SU-DHL-6 (cell line): ENCODE measurements at regions not wholly inside any gene's neighbourhood (a gene's known extent, or its start where the extent isn't known, plus 50 kb on each side); places are given as distances from the start of the nearest gene placed in this dataset.

ENCODE experiments used
- H2AFZ ChIP-seq: fragments of 200-600 bp; sonication (generic); 2 replicates; pipeline ENCODE4 v1.6.1; 2014; ENCODE audit warnings: low read depth, mild to moderate bottlenecking, moderate library complexity, mixed read lengths, antibody characterized with exemption, low read length; ENCODE audit not compliant: severe bottlenecking
- H3F3A ChIP-seq: fragments of 200-600 bp; shearing (Covaris generic); 2 replicates; pipeline ENCODE4 v1.6.0; 2016; ENCODE audit warnings: antibody characterized with exemption, mild to moderate bottlenecking; ENCODE audit not compliant: insufficient read depth
- H3K27ac ChIP-seq: fragments of 200-600 bp; sonication (generic); 2 replicates; pipeline ENCODE4 v1.5.1; 2016; ENCODE audit warnings: low read depth, mild to moderate bottlenecking, low read length, moderate library complexity, mixed read lengths
- H3K27me3 ChIP-seq: fragments of 200-600 bp; sonication (generic), shearing (Covaris generic); 2 replicates; pipeline ENCODE4 v1.6.0; 2014; ENCODE audit warnings: mild to moderate bottlenecking, low read length
- H3K36me3 ChIP-seq: fragments of 200-600 bp; sonication (generic); 2 replicates; pipeline ENCODE4 v1.6.1; 2014; ENCODE audit warnings: mild to moderate bottlenecking, low read length, mixed read lengths
- H3K4me2 ChIP-seq: fragments of 300-600, 200-600 bp; shearing (Covaris generic), sonication (generic); 2 replicates; pipeline ENCODE4 v1.6.0; 2014; ENCODE audit warnings: low read length, low read depth, mild to moderate bottlenecking; ENCODE audit not compliant: poor library complexity, severe bottlenecking
- H3K4me3 ChIP-seq: fragments of 200-600 bp; sonication (generic); 2 replicates; pipeline ENCODE4 v1.5.1; 2014; ENCODE audit warnings: antibody characterized with exemption, low read length, mild to moderate bottlenecking, mixed read lengths; ENCODE audit not compliant: insufficient read depth, poor library complexity, severe bottlenecking
- H3K79me2 ChIP-seq: fragments of 200-600 bp; sonication (generic); 2 replicates; pipeline ENCODE4 v1.6.1; 2014; ENCODE audit warnings: mild to moderate bottlenecking, low read length, moderate library complexity; ENCODE audit not compliant: insufficient read depth
- H3K9ac ChIP-seq: fragments of 200-600 bp; sonication (generic); 2 replicates; pipeline ENCODE4 v1.7.0; 2014; ENCODE audit warnings: mild to moderate bottlenecking, low read length
- H3K9me2 ChIP-seq: fragments of 200-600 bp; sonication (generic); replicated peaks from 2 replicates; pipeline ENCODE4 v1.6.1; 2014; ENCODE audit warnings: low read length; ENCODE audit not compliant: insufficient read depth
- H3K9me3 ChIP-seq: fragments of 200-600 bp; sonication (generic); 2 replicates; pipeline ENCODE4 v1.6.1; 2014; ENCODE audit warnings: low read length, mixed read lengths; ENCODE audit not compliant: insufficient read depth
- H4K20me1 ChIP-seq: fragments of 200-600 bp; sonication (generic); 2 replicates; pipeline ENCODE4 v1.6.1; 2014; ENCODE audit warnings: low read depth, mild to moderate bottlenecking, antibody characterized with exemption, low read length, moderate library complexity, mixed read lengths
- EZH2phosphoT487 ChIP-seq: fragments of 200-600 bp; sonication (generic), shearing (Covaris generic); conservative IDR thresholded peaks from 2 replicates; pipeline ENCODE4 v1.6.1; 2018; ENCODE audit warnings: mild to moderate bottlenecking, antibody characterized with exemption, low read length, moderate library complexity, mixed read lengths
- TF ChIP-seq, protein P1 (sequence below): fragments of 200-600 bp; sonication (generic); IDR thresholded peaks from one replicate; pipeline ENCODE4 v1.5.1; 2017; ENCODE audit warnings: antibody characterized with exemption, mild to moderate bottlenecking, low read length, moderate library complexity; ENCODE audit not compliant: insufficient read depth, poor library complexity, severe bottlenecking

DNA sequence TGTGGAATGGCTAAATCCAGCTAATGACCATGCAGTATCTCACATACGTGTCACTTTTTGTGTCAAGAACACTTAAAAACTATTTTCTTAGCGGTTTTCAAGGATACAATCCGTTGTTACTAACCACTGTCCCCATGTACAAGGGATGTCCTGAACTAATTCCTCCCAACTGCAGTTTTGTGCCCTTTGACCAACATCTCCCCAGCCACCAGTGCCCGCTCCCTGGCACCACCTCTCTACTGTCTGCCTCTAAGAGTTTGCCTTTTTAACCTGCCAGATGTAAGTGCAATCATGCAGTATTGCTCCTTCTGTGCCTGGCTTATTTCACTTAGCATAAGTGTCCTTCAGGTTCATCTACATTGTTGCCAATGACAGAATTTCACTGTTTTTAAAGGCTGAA lies 315.7 kb downstream of the TMEM121 start:
- H3F3A ChIP-seq: no peaks in the 10 kb centered on the region
- no peak overlapping the region for H3K9ac ChIP-seq
- no peaks in the 10 kb centered on the region for H3K36me3 ChIP-seq
- no peak overlapping the region for H3K4me3 ChIP-seq
- TF ChIP-seq EZH2phosphoT487: no peak
- TF ChIP-seq, protein P1, sequence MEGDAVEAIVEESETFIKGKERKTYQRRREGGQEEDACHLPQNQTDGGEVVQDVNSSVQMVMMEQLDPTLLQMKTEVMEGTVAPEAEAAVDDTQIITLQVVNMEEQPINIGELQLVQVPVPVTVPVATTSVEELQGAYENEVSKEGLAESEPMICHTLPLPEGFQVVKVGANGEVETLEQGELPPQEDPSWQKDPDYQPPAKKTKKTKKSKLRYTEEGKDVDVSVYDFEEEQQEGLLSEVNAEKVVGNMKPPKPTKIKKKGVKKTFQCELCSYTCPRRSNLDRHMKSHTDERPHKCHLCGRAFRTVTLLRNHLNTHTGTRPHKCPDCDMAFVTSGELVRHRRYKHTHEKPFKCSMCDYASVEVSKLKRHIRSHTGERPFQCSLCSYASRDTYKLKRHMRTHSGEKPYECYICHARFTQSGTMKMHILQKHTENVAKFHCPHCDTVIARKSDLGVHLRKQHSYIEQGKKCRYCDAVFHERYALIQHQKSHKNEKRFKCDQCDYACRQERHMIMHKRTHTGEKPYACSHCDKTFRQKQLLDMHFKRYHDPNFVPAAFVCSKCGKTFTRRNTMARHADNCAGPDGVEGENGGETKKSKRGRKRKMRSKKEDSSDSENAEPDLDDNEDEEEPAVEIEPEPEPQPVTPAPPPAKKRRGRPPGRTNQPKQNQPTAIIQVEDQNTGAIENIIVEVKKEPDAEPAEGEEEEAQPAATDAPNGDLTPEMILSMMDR: no peak
- no peaks in the 10 kb centered on the region for H4K20me1 ChIP-seq
- no peaks in the 10 kb centered on the region for H3K9me3 ChIP-seq
- no peaks in the 10 kb centered on the region for H3K27me3 ChIP-seq
- no peaks in the 10 kb centered on the region for H3K9me2 ChIP-seq
- no peak overlapping the region for H3K4me2 ChIP-seq
- no peaks in the 10 kb centered on the region for H3K79me2 ChIP-seq
- no peak overlapping the region for H2AFZ ChIP-seq
- H3K27ac ChIP-seq: no peak overlapping the region

DNA sequence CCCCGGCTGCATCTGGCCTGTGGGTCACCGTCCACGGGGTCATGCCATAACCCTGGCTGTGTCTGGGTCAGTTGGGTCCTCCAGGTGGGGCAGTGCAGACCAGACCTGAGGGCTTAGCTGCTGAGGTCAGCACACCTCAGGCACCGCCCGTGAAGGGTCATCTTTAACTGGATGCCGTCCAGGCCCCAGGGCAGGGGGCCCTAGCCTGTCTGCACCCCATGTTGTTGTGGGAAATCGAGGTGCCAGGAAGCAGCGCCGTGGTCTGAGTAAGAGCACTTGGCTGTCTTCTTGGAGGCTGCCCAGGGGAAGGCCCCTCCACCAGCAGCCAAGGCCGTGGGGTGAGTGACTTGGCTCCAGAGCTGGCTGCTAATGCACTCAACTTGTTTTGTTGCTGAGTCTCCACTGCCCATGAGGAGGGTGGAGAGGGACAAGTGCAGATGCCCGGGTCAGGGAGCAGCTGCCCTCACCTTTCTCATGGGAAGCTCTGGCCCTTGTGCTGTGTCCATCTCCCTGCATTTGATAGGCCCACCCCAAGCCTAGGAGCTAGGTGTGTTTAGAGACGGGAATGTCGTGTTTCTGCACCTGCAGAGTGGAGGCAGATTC lies 317.2 kb downstream of the TMEM121 start:
- Histone ChIP-seq H3K4me2 (no peak overlapping the region), H3K4me3 (no peak overlapping the region), H2AFZ (no peak overlapping the region), H3K79me2 (peaks cover 3% of the 10 kb centered on the region; the same call in 1 of the 2 replicates), H3K9ac (no peak overlapping the region), H4K20me1 (no peaks in the 10 kb centered on the region), H3K9me3 (no peaks in the 10 kb centered on the region), H3K36me3 (no peaks in the 10 kb centered on the region), H3K27ac (no peak overlapping the region), H3F3A (peaks cover 9% of the 10 kb centered on the region), H3K9me2 (no peaks in the 10 kb centered on the region), H3K27me3 (no peaks in the 10 kb centered on the region)
- TF ChIP-seq, protein P1: no peak
- TF ChIP-seq EZH2phosphoT487: no peak

DNA sequence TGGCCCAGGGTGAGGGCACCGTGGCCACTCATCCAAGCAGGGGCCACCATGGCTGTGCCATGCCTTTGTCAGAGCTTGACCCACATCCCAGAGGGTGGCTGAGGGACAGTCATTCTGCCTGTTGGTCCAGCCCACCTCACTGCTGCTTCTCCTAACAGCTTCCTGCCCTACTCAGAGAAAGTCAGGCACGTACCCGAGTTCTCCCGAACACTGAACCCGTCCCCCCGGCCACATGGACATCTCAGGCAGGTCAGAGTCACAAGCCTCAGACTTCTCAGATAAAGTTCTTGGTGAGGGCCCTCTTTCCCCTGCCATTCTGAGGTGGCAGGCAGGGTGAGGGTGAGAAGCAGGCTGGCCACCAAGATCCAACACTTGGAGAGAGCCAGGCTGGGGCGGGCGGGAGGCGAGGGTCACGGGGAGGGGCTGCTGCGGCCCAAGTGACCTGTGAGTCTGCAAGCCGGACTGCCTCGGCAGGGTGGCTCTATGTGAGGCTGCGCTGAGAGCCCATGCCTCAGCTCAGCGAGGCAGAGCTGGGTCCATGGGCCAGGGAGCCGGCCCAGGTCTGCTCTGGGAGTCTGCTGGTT lies 317.8 kb downstream of the TMEM121 start:
- Histone ChIP-seq H3K9ac (no peak overlapping the region), H2AFZ (no peak overlapping the region), H3K9me2 (no peaks in the 10 kb centered on the region), H3K4me3 (no peak overlapping the region), H4K20me1 (no peaks in the 10 kb centered on the region), H3K36me3 (no peaks in the 10 kb centered on the region), H3K4me2 (no peak overlapping the region), H3K79me2 (peaks cover 4% of the 10 kb centered on the region; the same call in 1 of the 2 replicates), H3K9me3 (no peaks in the 10 kb centered on the region), H3F3A (peaks cover 15% of the 10 kb centered on the region), H3K27me3 (no peaks in the 10 kb centered on the region), H3K27ac (no peak overlapping the region)
- TF ChIP-seq, protein P1: no peak
- TF ChIP-seq EZH2phosphoT487: no peak
